ENCODE measurements at regions not wholly inside any gene's neighbourhood (a gene's known extent, or its start where the extent isn't known, plus 50 kb on each side); places are given as distances from the start of the nearest gene placed in this dataset.

DNA sequence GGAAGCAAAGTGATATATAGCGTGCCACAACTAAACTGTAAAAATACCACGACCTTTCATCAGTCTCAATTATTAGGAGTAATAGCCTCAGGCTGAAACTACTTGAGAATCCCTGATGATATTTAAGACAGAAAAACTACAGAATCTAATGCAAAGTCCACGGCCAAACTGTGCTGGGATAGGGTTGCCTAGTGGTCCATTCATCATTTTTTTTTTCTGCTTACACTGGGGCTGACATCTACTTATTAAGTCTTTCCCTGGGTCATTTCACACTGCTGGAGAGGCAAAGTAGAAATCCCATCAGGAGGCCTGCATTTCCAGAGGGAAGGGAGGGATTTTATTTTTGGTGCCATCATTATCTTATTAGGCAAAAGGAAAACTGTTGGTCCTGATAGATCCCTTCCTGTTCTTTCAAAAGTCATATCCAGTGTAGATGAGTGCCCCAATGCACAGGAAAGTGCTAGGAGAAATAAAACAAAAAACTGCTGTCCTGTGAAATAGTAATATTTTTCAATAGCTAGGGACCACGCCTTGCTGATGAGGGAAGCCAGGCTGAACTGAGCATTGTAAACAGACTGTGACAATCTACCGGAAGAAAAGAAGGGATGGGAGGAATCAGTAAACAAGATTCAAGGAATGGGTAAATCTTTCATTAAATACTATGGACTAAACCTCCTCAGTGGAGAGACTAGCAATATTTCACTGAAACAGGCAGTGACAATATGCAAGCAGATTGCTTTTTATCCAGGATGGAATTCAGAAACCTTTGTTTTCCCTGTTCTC lies 644.3 kb downstream of the IRS1 start:
- no peaks in the 10 kb centered on the region for H3K36me3 ChIP-seq (ENCODE audit: control insufficient read depth, insufficient read depth, low read length)
- no TSS peak for BruUV-seq (replicated peaks)
- DNase-seq (ENCODE audit: low read depth, low spot score) (no peak), ATAC-seq (no peak)
- H3K4me3 ChIP-seq (ENCODE audit: low read depth in 2 of 2, low read length in 2 of 2), result no peak overlapping the region
- H3K27ac ChIP-seq (ENCODE audit: low read length), result peak overlapping the region; percentile 41; the same call in 1 of the 2 replicates
- in situ Hi-C loops (cut with HindIII; ENCODE audit: low pct_unique_long_range_greater_than_20kb, low sequenced_read_pairs) (no loop called here), intact Hi-C loops (cut with micrococcal nuclease; ENCODE audit: unreplicated experiment) (no loop called here)
- CTCF ChIA-PET, result no interaction called here
- H3K9me3 ChIP-seq (ENCODE audit: control insufficient read depth, insufficient read depth, low read depth, low read length), result no peaks in the 10 kb centered on the region
- POLR2A ChIA-PET, result no interaction called here
- no peaks in the 10 kb centered on the region; the same call in 1 of the 2 replicates for H3K4me1 ChIP-seq (ENCODE audit: control insufficient read depth, insufficient read depth, low read length)
- no peak for TF ChIP-seq SIN3A (IDR thresholded peaks at IDR 0.05; ENCODE audit: borderline replicate concordance, insufficient read depth, low read depth, low read length)
- TF ChIP-seq POLR2AphosphoS5 (IDR thresholded peaks at IDR 0.05; ENCODE audit: low read depth, low read length), result no peak
- TF ChIP-seq, protein P1, sequence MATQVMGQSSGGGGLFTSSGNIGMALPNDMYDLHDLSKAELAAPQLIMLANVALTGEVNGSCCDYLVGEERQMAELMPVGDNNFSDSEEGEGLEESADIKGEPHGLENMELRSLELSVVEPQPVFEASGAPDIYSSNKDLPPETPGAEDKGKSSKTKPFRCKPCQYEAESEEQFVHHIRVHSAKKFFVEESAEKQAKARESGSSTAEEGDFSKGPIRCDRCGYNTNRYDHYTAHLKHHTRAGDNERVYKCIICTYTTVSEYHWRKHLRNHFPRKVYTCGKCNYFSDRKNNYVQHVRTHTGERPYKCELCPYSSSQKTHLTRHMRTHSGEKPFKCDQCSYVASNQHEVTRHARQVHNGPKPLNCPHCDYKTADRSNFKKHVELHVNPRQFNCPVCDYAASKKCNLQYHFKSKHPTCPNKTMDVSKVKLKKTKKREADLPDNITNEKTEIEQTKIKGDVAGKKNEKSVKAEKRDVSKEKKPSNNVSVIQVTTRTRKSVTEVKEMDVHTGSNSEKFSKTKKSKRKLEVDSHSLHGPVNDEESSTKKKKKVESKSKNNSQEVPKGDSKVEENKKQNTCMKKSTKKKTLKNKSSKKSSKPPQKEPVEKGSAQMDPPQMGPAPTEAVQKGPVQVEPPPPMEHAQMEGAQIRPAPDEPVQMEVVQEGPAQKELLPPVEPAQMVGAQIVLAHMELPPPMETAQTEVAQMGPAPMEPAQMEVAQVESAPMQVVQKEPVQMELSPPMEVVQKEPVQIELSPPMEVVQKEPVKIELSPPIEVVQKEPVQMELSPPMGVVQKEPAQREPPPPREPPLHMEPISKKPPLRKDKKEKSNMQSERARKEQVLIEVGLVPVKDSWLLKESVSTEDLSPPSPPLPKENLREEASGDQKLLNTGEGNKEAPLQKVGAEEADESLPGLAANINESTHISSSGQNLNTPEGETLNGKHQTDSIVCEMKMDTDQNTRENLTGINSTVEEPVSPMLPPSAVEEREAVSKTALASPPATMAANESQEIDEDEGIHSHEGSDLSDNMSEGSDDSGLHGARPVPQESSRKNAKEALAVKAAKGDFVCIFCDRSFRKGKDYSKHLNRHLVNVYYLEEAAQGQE (IDR thresholded peaks at IDR 0.05; ENCODE audit: insufficient read depth in 1 of 2, low read depth in 2 of 2, low read length in 1 of 2), result no peak
- no peak for TF ChIP-seq TCF7L2 (IDR thresholded peaks at IDR 0.05; ENCODE audit: low read depth, low read length)
- TF ChIP-seq, protein P2, sequence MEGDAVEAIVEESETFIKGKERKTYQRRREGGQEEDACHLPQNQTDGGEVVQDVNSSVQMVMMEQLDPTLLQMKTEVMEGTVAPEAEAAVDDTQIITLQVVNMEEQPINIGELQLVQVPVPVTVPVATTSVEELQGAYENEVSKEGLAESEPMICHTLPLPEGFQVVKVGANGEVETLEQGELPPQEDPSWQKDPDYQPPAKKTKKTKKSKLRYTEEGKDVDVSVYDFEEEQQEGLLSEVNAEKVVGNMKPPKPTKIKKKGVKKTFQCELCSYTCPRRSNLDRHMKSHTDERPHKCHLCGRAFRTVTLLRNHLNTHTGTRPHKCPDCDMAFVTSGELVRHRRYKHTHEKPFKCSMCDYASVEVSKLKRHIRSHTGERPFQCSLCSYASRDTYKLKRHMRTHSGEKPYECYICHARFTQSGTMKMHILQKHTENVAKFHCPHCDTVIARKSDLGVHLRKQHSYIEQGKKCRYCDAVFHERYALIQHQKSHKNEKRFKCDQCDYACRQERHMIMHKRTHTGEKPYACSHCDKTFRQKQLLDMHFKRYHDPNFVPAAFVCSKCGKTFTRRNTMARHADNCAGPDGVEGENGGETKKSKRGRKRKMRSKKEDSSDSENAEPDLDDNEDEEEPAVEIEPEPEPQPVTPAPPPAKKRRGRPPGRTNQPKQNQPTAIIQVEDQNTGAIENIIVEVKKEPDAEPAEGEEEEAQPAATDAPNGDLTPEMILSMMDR (IDR thresholded peaks at IDR 0.05), result no peak
- no peaks in the 10 kb centered on the region for H3K27me3 ChIP-seq (ENCODE audit: control insufficient read depth, insufficient read depth, low read length)

DNA sequence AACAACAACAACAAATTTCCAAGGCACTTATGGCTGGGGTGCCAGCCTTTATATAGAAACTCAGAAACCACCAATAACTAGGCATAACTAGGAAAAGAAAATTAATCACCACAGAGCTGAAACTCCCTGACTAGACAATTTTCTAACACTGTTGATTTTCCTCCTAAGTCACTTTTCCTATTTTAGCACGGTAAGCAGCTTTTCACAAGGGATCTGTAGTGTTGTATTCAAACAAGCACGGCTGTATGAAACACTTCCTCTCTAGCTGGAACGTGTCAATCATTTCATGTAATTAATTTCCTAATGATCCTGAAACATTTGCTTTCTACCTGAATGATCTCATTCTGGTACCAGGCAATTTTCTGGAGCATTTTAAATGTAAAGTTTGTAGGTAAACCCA lies 645.0 kb downstream of the IRS1 start:
- intact Hi-C loops (cut with micrococcal nuclease; ENCODE audit: unreplicated experiment), result no loop called here
- POLR2A ChIA-PET, result no interaction called here
- no peak for DNase-seq (ENCODE audit: low read depth, low spot score)
- Histone ChIP-seq H3K4me3 (ENCODE audit: low read depth in 2 of 2, low read length in 2 of 2) (no peak overlapping the region), H3K27me3 (ENCODE audit: control insufficient read depth, insufficient read depth, low read length) (no peaks in the 10 kb centered on the region), H3K27ac (ENCODE audit: low read length) (peak overlapping the region; percentile 48), H3K9me3 (ENCODE audit: control insufficient read depth, insufficient read depth, low read depth, low read length) (no peaks in the 10 kb centered on the region), H3K4me1 (ENCODE audit: control insufficient read depth, insufficient read depth, low read length) (no peaks in the 10 kb centered on the region; the same call in 1 of the 2 replicates), H3K36me3 (ENCODE audit: control insufficient read depth, insufficient read depth, low read length) (no peaks in the 10 kb centered on the region)
- TF ChIP-seq POLR2AphosphoS5 (IDR thresholded peaks at IDR 0.05; ENCODE audit: low read depth, low read length) (no peak), SIN3A (IDR thresholded peaks at IDR 0.05; ENCODE audit: borderline replicate concordance, insufficient read depth, low read depth, low read length) (no peak), TCF7L2 (IDR thresholded peaks at IDR 0.05; ENCODE audit: low read depth, low read length) (no peak)
- TF ChIP-seq, protein P2 (IDR thresholded peaks at IDR 0.05), result no peak
- TF ChIP-seq, protein P1 (IDR thresholded peaks at IDR 0.05; ENCODE audit: insufficient read depth in 1 of 2, low read depth in 2 of 2, low read length in 1 of 2), result no peak
- BruUV-seq (replicated peaks), result no TSS peak
- ATAC-seq, result no peak
- CTCF ChIA-PET, result no interaction called here
- in situ Hi-C loops (cut with HindIII; ENCODE audit: low pct_unique_long_range_greater_than_20kb, low sequenced_read_pairs), result no loop called here

Data from Panc1 (cell line).